ENCODE measurements at regions not wholly inside any gene's neighbourhood (a gene's known extent, or its start where the extent isn't known, plus 50 kb on each side); places are given as distances from the start of the nearest gene placed in this dataset.

DNA sequence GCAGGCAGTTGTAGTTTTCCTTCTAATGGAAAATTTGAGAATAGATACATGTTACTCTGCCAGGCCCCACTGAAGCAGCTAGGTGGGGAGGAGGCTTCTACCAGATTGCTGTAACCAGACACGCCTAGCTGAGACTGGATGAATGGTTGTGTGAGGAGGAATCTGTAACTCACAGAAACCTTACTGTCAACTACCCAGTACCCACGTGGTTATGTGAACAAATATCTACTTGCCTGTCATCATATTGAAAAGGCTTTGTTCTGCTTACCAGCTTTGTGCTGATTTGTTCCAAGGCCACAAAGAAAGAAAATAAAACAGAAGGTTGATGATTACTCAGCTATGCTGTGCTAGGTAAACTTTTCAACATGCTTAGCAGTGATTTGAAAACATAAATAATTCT is 167.2 kb downstream of the CAPZA3 start:
- DNase-seq: no peak

DNA sequence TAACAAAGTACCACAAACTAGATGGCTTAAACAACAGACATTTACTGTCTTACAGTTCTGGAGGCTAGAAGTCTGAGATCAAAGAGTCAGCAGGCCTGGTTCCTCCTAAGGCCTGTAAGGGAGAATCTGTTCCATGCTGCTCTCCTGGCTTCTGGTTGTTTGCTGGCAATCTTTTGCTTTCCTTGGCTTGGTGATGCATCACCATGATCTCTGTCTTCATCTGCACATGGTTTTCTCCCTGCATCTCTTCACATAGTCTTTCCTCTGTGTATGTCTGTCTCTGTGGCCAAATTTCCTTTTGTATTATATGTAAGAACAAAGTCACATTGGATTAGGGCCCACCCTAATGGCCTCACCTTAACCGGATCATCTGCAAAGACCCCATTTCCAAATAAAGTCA is 168.5 kb downstream of the CAPZA3 start:
- DNase-seq: no peak

DNA sequence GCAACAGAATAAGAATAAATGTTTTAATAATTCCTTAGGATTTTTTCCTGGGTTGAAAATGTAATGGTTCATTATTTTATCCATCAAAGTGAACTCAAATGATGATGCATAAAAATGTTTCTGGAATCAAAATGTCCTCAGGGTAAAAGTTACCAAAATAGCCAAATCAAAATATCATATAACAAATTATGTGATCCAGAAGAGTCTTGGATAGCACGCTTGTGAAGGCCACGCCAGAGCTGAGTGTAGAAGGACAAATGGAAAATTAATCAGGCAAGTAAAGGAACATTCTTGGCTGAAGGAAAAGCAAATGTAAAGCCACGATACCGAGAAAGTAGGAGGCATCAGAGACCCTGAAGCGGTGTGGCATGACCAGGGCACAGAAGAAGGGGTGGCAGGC is 169.2 kb downstream of the CAPZA3 start:
- no peak for DNase-seq

DNA sequence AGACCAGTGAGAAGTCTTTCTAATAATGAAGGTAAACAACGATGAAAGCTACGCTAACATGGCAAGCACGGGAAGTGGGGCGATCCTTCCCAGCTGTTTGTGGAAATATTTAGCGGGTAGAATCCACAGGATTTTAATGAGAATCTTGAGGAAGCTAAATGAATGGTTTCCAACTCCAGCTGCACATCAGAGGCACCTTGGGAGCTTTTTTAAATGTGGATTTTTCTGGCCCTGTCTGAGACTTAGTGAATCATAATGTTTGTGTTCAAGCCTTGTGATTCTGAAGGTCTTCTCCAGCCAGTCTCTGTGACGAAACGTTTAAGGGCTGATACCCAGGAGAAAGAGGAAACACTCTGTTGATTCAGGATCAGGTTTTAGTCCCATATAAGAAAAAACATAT is 169.8 kb downstream of the CAPZA3 start:
- no peak for DNase-seq

DNA sequence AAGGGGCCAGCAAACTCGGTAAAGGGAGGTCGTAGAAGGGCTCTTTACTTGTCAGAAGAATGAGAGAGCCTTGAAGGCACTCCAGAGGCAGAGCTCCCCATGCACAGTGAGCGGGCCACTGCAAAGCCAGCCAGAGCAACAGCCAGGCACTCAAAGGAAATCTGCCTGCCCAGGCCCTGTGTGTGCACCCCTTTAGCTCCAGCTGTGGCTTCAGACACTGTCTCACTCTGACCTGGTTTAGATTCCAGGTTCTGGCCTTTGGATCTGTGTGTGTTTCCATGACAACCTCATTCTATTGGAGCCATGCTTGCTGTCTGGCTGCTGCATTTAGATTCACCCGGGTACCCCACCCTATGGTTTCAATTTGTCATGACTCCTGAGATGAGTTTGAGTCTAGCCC is 170.3 kb downstream of the CAPZA3 start:
- no peak for DNase-seq

DNA sequence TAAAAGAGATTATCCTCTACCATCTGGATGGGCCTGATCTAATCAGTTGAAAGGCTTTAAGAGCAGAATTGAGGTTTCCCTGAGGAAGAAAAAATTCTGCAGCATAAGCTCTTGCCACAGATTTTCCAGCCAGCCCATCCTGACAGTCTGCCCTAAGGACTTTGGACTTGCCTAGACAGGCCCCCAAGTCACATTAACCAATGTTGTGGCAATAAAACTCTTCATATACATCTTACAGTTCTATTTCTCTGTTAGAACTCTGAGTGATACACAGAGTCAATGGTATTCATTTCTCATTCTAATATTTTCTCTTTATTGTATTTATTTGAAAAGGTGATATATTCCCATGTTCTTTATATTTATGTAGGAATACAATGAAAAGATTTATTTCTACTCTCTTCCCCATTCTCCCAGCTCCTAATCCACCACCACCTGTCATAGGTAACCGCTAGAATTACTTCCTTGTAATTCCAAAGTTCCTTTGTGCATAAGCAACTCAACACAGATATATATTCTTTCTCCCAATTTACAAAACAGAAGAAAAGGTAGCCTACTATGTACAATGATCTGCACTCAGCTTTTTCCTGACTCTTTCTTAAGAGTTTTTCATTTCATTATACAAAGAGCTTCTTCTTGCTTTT is 182.1 kb downstream of the CAPZA3 start:
- no peak for DNase-seq

DNA sequence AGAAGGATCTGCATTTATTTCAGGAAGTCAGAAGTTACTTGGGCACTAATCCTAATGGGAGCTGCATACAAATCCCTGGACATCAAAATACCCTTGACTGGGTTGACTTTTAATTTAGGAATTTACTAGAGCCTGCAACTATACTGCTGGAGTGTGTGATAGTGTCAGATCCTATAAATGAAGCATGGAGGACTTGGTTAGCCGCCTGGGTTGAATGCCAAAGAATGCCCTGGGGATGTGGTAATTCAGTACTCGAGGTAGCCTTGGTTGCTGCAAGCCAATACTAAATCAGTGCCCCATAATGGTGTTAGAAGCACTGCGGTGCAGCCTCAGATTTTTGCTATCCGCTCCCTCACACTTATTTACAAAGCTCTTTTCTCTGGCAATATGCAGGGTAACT is 184.9 kb downstream of the CAPZA3 start:
- no peak for DNase-seq

DNA sequence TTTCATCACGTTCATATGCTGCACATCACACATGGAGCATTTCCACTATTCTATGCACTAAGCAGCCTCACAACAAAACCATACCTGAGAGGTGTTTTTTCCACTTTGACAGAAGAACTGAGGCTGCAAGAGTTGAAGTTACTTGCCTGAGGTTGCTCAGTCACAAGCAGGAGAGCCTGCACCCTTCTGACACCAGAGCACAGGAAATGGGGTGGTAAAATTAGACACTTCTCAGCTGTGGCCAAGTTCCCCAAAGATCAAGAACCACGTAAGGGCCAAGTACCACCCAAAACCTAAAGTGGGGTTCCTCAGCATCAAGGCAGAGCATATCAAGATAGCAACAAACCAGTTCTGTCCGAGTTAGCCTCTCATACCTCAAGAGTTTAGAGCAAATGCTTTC is 185.8 kb downstream of the CAPZA3 start:
- no peak for DNase-seq

DNA sequence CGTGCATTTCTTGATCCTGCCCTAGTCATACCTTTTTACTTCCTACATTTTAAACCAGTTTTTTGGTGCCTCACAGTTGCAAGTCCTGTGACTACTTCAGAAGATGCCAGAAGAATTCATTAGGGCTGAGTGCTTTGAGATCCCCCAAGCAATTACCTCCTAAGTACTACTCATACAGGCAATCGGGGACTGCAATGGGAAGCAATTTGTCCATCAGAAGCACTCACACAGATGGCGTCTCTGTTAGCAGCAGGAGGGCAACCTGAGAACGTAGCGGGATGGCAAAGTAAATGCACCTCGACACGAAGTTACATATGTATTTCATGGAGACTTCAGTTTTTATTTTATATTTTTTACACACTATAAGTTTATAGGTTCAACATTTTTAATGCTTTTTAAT is 188.3 kb downstream of the CAPZA3 start:
- peak; percentile 83 for DNase-seq

DNA sequence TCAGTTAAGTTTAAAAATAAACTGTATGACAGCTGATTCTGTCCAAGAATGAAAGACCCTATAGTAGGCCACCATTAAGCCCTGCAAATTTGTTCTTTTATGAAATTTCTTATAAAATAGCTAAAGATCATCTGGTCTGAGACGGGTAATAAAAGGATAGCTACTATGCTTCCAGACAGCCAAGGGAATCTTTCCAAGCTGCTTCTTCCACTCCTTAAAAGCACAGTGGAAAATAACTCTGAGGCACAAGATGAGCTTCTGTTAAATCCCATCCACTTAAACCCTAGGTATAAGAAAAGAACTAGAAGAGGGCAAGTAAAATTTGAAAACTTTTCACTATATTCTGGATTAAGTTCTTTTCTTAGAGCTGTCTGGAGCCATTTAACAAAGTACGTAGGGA is 194.3 kb downstream of the CAPZA3 start:
- DNase-seq: no peak

DNA sequence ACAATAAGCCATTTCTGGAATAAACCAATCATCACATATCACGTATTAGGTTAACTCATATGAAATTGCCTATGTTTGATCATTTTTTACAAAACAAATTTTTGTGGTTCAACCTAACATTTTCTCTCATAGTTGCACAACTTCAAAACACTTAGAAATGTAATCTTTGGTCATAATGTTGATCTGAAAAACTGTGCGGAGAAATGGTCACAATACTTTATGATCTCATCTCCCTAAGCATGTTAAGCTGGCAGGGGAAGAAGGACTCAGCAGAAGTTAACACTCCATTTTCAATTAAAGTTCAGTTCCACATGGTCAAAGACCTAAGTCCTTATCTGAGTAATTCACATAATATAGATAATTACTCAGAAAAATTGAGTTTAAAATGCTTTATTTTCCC is 194.8 kb downstream of the CAPZA3 start:
- no peak for DNase-seq

DNA sequence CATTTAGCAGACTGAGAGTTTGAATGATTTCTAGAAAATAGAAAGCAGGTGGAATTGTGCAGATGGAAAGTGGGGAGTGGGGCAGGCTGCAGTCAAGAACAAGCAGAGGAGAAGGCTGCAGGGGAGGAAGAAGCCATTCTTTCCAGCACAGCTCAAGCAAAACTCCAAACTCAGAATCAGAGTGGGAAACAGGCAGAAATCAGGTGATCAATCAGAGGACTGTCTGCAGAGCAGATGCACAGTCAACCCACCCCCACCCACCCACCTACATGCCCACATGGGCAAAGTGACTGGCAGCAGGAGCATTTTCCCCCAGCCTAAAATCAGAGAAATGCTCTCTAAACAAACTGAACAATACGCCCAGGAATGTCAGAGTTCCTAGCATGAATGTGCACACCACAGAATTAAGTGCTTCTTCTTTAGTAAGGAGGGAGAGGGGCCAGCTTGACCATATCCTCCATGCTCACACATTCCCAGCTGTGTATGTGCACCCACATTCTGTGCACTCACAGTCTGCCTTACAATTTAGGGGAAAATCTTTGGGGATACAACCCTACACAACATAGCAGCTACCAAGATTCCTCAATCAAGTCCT is 194.1 kb upstream of the PLEKHA5 start:
- DNase-seq: no peak

DNA sequence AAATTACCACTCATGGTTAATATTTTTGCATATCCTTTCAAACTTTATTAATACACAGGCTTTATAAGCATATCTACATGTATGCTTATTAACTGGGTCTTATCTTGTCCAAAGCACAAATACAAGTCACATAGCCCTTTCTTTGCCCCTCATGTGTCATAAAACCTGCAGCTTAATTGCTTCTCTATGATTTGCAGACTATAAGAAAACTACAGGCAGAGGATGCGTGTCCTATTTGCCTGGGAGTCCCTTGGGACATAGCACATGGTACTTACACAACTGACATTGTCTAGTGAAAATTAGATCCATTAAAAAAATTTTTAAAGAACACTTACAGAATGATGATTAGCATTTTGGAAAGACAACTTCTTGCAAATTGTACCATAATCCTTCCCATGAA is 190.5 kb upstream of the PLEKHA5 start:
- DNase-seq: no peak

DNA sequence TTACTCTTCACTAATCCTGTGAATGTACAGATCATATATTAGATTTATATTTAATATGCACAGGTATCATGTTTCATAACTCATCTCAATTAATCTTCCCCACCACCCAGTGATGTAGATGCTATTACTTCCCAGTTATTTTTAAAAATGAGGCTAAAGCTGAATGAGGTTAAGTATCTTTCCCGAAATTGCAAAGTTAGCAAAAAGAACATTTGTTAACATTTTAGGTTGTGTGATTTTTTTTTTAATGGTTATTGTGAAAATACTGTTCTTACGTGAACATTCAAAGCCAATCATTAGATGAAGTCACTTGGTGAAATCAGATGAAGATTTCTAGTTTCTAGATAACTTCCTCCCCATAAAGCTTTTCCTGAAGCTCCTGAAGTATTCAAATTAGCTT is 186.9 kb upstream of the PLEKHA5 start:
- DNase-seq: no peak

DNA sequence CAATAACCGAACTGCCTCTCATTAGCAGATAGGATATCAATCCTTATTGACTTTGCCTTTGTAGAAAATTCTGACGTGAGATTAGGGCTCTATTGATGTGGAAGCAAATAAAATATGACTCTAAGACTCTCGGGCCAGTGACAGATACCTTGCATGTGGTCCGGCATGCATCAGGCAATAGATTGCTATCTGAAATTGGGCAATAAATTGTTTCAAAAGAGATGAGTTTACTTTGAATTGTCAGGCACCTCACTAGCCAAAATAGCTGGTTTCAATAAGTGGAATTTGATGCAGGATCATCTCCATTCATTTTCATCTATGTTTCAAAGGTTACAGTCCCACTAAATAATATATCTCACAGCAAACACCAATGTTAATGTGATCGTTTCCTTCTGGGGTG is 186.3 kb upstream of the PLEKHA5 start:
- no peak for DNase-seq

DNA sequence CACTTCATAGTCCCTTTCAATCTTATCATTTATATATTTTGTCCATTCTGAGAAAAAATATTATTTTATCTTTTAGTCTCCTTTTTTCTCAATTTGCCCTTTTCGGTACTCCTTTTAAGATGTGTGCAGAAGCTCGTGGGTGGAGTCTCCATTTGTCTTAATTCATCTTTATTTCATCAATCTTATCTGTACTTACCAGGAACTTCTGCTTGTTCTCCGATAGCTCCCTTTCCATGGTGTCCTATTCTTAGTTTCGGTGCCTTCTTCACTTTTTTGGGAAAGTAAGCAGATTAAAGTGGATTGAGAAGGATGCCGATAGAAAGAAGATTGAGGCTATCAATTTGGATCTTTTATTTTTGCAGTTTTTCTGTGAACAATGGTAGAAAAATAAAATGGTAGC is 183.4 kb upstream of the PLEKHA5 start:
- no peak for DNase-seq

DNA sequence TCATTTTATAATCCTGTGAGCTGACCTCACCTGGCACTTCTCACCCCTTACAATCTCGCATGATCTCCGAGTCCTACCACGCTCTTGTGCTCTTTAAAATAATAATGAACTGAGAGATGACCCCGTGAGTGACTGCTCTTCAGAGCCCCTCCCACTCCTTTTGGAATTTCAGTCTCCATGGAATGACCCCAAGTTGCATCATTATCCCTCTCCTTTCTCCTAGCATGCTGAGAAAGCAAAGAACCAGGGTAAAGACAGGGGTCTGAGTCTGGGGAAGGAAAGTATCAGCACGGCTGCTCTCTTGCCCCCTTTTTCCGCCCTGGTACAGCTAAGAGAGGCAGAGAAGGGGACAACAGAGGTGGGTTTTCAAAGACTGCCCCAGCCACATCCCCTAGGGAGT is 178.3 kb upstream of the PLEKHA5 start:
- no peak for DNase-seq

DNA sequence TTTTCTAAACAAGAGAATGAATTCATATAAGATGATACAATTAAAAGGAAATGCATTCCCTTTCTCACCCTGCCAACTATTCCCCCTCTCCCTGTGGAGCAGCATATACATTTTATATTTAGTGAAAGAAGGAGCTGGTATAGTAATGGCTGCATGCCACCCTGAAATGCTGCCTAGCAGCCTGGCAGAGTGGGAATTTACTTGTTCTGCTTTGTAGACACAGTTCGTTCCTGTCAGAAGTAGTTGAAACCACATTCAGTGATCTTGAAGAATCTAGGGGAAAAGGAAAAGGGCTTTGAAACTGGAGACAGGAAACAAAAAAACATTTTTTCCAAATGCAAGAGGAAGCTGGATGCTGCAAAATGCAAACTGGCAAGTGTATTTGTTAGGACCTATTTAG is 176.0 kb upstream of the PLEKHA5 start:
- DNase-seq: no peak

DNA sequence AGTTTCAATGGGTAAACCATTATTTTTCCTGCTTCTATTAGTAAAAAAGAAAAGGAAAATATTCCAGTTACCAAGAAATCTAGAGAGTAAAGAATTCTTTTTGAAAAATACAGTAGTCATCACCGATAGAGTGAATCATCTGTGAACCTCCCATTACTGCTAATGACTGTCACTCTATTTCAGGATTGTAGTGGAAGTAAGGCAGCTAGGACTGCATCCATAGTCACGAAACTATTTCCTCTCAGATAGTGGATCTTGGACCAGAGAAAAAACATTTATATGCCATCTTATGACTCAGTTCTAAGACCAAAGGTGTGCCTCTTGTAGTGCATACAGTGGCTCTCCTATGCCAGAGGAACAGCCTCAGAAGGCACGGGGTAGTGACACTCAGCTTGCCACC is 173.9 kb upstream of the PLEKHA5 start:
- DNase-seq: no peak

DNA sequence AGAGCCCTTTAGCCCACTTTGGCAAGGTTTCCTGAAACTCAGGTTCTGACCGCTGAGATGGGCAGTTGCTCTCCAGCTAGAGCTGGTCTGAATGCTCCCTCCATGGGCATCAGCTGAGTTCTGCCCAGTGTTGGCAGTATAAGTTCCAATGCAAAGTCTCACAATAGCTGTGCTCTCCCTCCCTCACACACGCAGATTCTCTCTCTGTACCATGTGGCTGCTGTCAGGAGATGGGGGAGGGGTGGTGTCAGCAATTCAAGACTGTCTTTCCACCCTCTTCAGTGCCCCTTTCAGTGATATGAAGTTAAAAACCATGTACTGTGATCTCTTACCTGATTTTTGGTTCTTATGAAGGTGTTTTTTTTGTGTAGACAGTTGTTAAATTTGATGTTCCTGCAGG is 164.3 kb upstream of the PLEKHA5 start:
- DNase-seq: no peak

DNA sequence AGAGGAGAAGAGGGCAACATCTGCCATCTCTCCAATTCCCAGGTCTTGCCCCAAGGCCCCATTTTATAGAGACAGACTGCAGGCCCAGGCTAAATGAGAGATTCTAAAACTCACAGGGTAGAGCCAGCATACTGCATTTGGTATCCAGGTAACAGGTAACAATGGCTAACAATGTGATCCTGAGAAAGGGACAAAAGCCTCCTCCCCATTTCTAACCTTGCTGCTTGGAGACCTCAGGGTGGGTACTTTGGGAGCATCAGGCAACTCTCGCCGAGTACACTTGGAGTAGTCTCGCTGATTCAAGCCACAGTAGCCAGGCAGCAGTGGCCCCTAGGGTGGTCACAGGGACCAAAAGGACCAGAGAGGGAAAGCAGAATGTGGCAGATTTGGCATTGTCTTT is 162.6 kb upstream of the PLEKHA5 start:
- DNase-seq: no peak

DNA sequence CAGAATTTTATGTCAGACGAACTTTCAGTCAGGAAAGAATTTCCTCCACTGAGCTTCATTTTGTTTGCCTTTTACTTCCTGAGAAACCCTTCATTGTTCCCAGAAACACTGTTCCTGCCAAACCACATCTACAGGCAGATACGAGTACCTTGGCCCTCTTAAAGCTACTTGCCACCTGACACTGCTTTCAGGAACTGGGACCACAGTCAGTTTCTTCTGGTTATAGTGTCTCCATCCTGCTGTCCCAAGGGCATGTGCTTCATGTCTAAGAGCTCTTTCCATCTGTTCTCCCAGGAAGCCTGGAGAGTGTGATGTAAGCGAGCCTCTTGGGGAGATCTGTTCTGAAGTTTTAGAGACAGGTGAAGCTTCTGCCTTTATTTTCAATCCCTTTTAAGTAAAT is 161.7 kb upstream of the PLEKHA5 start:
- peak; percentile 79 for DNase-seq

DNA sequence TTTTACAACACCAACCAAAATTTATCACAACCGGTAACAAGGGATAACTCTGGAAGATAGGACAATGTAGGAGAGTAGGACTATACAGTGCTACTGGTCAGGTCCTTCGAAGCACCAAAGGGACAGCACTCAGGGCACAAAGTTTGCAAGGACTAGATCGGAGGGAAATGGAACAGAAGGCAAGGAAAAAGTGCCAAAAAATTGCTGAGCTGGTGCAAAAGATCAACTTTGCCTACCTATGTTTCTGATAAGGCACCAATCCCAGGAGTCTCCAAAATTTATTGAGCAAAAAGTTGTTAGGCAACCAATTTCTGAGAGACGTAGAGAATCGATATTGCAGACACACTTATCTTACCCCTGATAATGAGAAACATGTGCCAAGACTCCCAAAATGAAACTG is 160.0 kb upstream of the PLEKHA5 start:
- no peak for DNase-seq

DNA sequence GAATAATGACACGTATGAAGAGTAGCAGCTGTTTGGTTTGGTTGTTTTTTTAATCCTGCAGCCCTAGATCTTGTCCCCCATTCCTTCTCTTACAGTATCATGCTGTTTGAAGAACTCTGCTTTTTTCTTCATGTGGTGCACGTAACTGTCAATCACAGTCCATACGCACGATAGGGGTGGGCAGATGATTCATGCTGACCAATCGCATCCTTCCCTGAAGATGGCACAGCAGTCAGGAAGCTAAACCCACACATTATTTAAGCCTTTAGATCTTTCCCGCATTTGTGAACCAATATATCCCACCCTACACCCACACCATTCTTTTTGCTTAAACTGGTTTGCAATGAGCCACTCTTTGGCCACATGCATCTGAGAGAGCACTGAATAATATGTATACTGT is 158.9 kb upstream of the PLEKHA5 start:
- no peak for DNase-seq

DNA sequence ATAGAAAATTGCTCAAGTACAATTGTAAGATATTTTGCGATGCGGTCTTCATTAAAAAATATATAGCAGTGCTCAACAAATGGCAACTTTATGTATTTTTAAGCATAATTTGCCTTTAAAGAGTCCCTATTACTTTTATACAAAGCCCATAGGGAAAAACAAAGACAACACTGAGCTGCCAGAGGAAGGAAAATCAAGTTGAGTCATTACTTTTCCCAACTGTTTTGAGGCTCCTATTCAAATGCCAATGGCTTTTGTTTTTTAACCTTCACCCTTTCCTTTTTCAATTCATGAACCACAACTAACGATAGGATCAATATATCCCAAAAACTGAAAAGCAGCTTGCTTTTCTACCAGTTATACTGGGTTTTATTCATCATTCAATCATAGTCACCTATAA is 157.6 kb upstream of the PLEKHA5 start:
- DNase-seq: no peak

DNA sequence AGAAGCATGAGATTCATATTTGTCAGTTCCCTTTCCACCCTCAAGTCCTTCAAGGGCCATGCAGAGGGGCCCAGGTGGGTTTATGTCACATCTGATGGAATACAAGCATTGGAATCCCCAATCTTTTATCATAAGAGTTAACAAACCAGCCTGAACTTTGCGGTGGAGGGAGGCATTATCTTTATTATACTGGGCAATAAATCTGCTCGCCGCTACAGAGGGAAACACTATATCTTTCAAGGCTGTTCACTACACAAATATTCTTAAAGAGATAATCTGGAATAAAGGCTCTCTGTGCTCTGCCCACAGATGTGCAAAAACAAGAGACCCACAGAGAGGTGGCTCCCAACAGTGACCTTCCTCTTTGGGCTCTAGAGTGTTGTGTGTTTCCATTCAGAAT is 153.6 kb upstream of the PLEKHA5 start:
- no peak for DNase-seq
